CD4-positive, CD25-positive, alpha-beta regulatory T cell (primary cell): ENCODE measurements at regions not wholly inside any gene's neighbourhood (a gene's known extent, or its start where the extent isn't known, plus 50 kb on each side); places are given as distances from the start of the nearest gene placed in this dataset.
A peak's percentile ranks its signal among the peaks of the same experiment; 100 is the strongest.

Source experiments
- ATAC-seq, 2 donors: fragments of 150-1000 bp; cut with Tn5 transposase; one replicate each; pipeline ENCODE4 v1.10.0; 2021; ENCODE audit warnings: low read depth in 2 of 2, moderate number of reproducible peaks in 2 of 2, moderate library complexity in 1 of 2
- DNase-seq, 3 donors: peaks; one replicate each; pipeline versions ENCODE4 v3.0.0 to v3.0.0-alpha.2; 2012 to 2022; ENCODE audit warnings: mixed read lengths in 1 of 3
- H3K27ac ChIP-seq: one replicate; pipeline ENCODE4 v1.7.0; 2013; ENCODE audit warnings: mild to moderate bottlenecking, low read length; ENCODE audit not compliant: insufficient read depth, poor library complexity, severe bottlenecking
- H3K27me3 ChIP-seq: one replicate; pipeline ENCODE4 v1.7.0; 2013; ENCODE audit warnings: low read length; ENCODE audit not compliant: control insufficient read depth, insufficient read depth
- H3K36me3 ChIP-seq: one replicate; pipeline ENCODE4 v1.7.0; 2013; ENCODE audit warnings: mild to moderate bottlenecking, low read length, moderate library complexity; ENCODE audit not compliant: control insufficient read depth, insufficient read depth
- H3K4me1 ChIP-seq: 2 replicates; pipeline ENCODE4 v1.7.0; 2013; ENCODE audit warnings: mild to moderate bottlenecking, low read length; ENCODE audit not compliant: insufficient read depth, control insufficient read depth, poor library complexity, severe bottlenecking
- H3K4me3 ChIP-seq: one replicate; pipeline ENCODE4 v1.7.0; 2013; ENCODE audit warnings: low read depth, mild to moderate bottlenecking, low read length, moderate library complexity
- H3K9me3 ChIP-seq, 2 experiments: 1 replicate in 1 of 2; 2 replicates in 1 of 2; pipeline ENCODE4 v1.7.0; 2013; ENCODE audit warnings: low read length in 2 of 2, mild to moderate bottlenecking in 1 of 2, moderate library complexity in 1 of 2; ENCODE audit not compliant: control insufficient read depth in 2 of 2
- H3K27ac Mint-ChIP-seq, 3 donors: one replicate each; pipeline ENCODE4 v1.8.0; 2020 to 2022; ENCODE audit warnings: mild to moderate bottlenecking in 3 of 3, mixed read lengths in 3 of 3, moderate library complexity in 2 of 3
- H3K27me3 Mint-ChIP-seq: one replicate; pipeline ENCODE4 v1.8.0; 2022; ENCODE audit warnings: mild to moderate bottlenecking, mixed read lengths
- H3K36me3 Mint-ChIP-seq: one replicate; pipeline ENCODE4 v1.8.0; 2020; ENCODE audit warnings: mixed read lengths
- H3K4me1 Mint-ChIP-seq, 4 donors: one replicate each; pipeline ENCODE4 v1.8.0; 2020 to 2022; ENCODE audit warnings: mixed read lengths in 4 of 4, mild to moderate bottlenecking in 1 of 4
- H3K4me3 Mint-ChIP-seq, 4 donors: one replicate each; pipeline ENCODE4 v1.8.0; 2020 to 2022; ENCODE audit warnings: mild to moderate bottlenecking in 4 of 4, mixed read lengths in 4 of 4, moderate library complexity in 3 of 4
- H3K9me3 Mint-ChIP-seq, 7 donors: one replicate each; pipeline ENCODE4 v1.8.0; 2020 to 2022; ENCODE audit warnings: mixed read lengths in 7 of 7, mild to moderate bottlenecking in 3 of 7, moderate library complexity in 2 of 7

GRCh38 chr5:66343370-66344071 is 199.4 kb downstream of the SREK1 start:
- no peak overlapping the region for H3K27ac Mint-ChIP-seq
- ATAC-seq (no peak), DNase-seq (no peak)
- Histone ChIP-seq H3K36me3 (no peaks in the 10 kb centered on the region), H3K4me1 (no peaks in the 10 kb centered on the region), H3K4me3 (no peak overlapping the region), H3K9me3 (no peaks in the 10 kb centered on the region), H3K27me3 (no peaks in the 10 kb centered on the region), H3K27ac (no peak overlapping the region)
- no peak overlapping the region for H3K4me3 Mint-ChIP-seq
- H3K27me3 Mint-ChIP-seq: peaks cover 11% of the 10 kb centered on the region
- no peaks in the 10 kb centered on the region for H3K36me3 Mint-ChIP-seq
- H3K9me3 Mint-ChIP-seq: peaks cover 0 to 3% (median 0%) of the 10 kb centered on the region in 7 donors
- H3K4me1 Mint-ChIP-seq: no peaks in the 10 kb centered on the region

DNA sequence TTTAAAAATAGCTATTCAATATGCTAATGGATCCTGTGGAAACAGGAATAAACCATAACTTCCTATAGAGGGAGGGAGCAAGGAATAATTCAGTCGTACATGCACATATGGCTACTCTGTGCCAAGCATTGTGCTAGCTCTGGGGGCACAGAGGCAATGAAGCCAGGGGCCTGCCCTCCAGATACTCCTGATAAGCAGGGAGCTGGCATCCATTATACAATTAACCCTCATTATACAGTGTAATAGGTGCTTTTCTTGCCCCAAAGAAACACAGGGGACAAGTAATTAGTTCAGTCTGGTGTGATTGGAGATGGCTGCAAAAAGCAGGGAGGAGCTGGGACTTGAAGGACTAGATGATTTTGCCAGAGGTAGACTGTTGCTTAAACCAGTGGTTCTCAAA is 200.4 kb downstream of the SREK1 start:
- Mint-ChIP-seq H3K9me3 (peaks cover 0 to 3% (median 0%) of the 10 kb centered on the region in 7 donors), H3K27ac (no peak overlapping the region), H3K4me3 (no peak overlapping the region), H3K4me1 (no peaks in the 10 kb centered on the region), H3K36me3 (no peaks in the 10 kb centered on the region), H3K27me3 (peaks cover 11% of the 10 kb centered on the region)
- Histone ChIP-seq H3K4me3 (no peak overlapping the region), H3K36me3 (no peaks in the 10 kb centered on the region), H3K9me3 (no peaks in the 10 kb centered on the region), H3K27me3 (no peaks in the 10 kb centered on the region), H3K4me1 (no peaks in the 10 kb centered on the region), H3K27ac (no peak overlapping the region)
- ATAC-seq (no peak), DNase-seq (no peak)

DNA sequence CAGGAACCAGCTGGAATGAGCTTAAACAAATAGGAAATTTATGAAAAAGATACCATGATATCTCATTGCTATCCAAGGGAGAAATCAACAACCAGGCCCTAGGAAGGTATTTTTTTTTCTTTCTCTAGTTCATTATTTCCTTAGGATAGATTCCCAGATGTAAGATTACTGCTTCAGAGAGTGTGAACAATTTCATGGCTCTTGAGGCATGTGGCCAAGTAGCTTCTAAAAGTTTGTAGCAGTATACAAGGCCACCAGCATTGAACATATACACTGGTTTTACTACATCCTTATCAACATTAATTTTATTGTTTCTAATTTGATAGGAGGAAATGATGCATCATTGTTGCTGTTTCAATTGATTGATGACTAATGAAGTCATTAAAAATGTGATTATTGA is 201.2 kb downstream of the SREK1 start:
- H3K9me3 Mint-ChIP-seq: peaks cover 0 to 3% (median 0%) of the 10 kb centered on the region in 7 donors
- Histone ChIP-seq H3K4me3 (no peak overlapping the region), H3K27ac (no peak overlapping the region), H3K4me1 (no peaks in the 10 kb centered on the region), H3K9me3 (no peaks in the 10 kb centered on the region), H3K36me3 (no peaks in the 10 kb centered on the region), H3K27me3 (no peaks in the 10 kb centered on the region)
- DNase-seq (no peak), ATAC-seq (no peak)
- no peak overlapping the region for H3K27ac Mint-ChIP-seq
- no peaks in the 10 kb centered on the region for H3K4me1 Mint-ChIP-seq
- H3K36me3 Mint-ChIP-seq: no peaks in the 10 kb centered on the region
- peaks cover 11% of the 10 kb centered on the region for H3K27me3 Mint-ChIP-seq
- no peak overlapping the region for H3K4me3 Mint-ChIP-seq

GRCh38 chr5:66346869-66347268 is 202.8 kb downstream of the SREK1 start:
- ATAC-seq: no peak
- no peaks in the 10 kb centered on the region for H3K4me1 Mint-ChIP-seq
- DNase-seq: no peak
- H3K4me3 Mint-ChIP-seq: no peak overlapping the region
- H3K27ac Mint-ChIP-seq: no peak overlapping the region
- H3K36me3 Mint-ChIP-seq: no peaks in the 10 kb centered on the region
- H3K27me3 Mint-ChIP-seq: peaks cover 11% of the 10 kb centered on the region
- H3K36me3 ChIP-seq: no peaks in the 10 kb centered on the region
- no peaks in the 10 kb centered on the region for H3K27me3 ChIP-seq
- no peaks in the 10 kb centered on the region for H3K9me3 ChIP-seq
- no peak overlapping the region for H3K27ac ChIP-seq
- H3K9me3 Mint-ChIP-seq: peaks cover 0 to 3% (median 0%) of the 10 kb centered on the region in 7 donors
- no peaks in the 10 kb centered on the region for H3K4me1 ChIP-seq
- no peak overlapping the region for H3K4me3 ChIP-seq

GRCh38 chr5:66348387-66349125 is 204.5 kb downstream of the SREK1 start:
- H3K4me1 Mint-ChIP-seq: no peaks in the 10 kb centered on the region
- H3K27me3 Mint-ChIP-seq: peaks cover 5% of the 10 kb centered on the region
- H3K4me1 ChIP-seq: no peaks in the 10 kb centered on the region
- no peak overlapping the region for H3K27ac ChIP-seq
- no peaks in the 10 kb centered on the region for H3K9me3 ChIP-seq
- H3K9me3 Mint-ChIP-seq: peaks cover 0 to 3% (median 0%) of the 10 kb centered on the region in 7 donors
- H3K36me3 Mint-ChIP-seq: no peaks in the 10 kb centered on the region
- H3K27me3 ChIP-seq: no peaks in the 10 kb centered on the region
- H3K27ac Mint-ChIP-seq: no peak overlapping the region
- H3K4me3 ChIP-seq: no peak overlapping the region
- no peaks in the 10 kb centered on the region for H3K36me3 ChIP-seq
- no peak overlapping the region for H3K4me3 Mint-ChIP-seq
- no peak for DNase-seq
- ATAC-seq: no peak

- H3K27ac Mint-ChIP-seq: no peak overlapping the region
These were observed 207.7 kb downstream of the SREK1 start for GRCh38 chr5:66351813-66352212.

GRCh38 chr5:66353186-66353585 is 209.1 kb downstream of the SREK1 start:
- Mint-ChIP-seq H3K4me1 (no peaks in the 10 kb centered on the region), H3K4me3 (no peak overlapping the region), H3K27ac (no peak overlapping the region), H3K9me3 (peaks cover 0 to 1% (median 0%) of the 10 kb centered on the region in 7 donors), H3K27me3 (peaks cover 3% of the 10 kb centered on the region), H3K36me3 (no peaks in the 10 kb centered on the region)
- Histone ChIP-seq H3K9me3 (no peaks in the 10 kb centered on the region), H3K36me3 (no peaks in the 10 kb centered on the region), H3K4me3 (no peak overlapping the region), H3K27ac (no peak overlapping the region), H3K4me1 (no peaks in the 10 kb centered on the region), H3K27me3 (no peaks in the 10 kb centered on the region)
- DNase-seq (no peak), ATAC-seq (no peak)

More at GRCh38 chr5:66351813-66352212, 207.7 kb downstream of the SREK1 start:
- no peaks in the 10 kb centered on the region for H3K36me3 ChIP-seq
- Mint-ChIP-seq H3K27me3 (peaks cover 5% of the 10 kb centered on the region), H3K4me1 (no peaks in the 10 kb centered on the region), H3K4me3 (no peak overlapping the region), H3K36me3 (no peaks in the 10 kb centered on the region), H3K9me3 (peaks cover 0 to 1% (median 0%) of the 10 kb centered on the region in 7 donors)
- no peaks in the 10 kb centered on the region for H3K27me3 ChIP-seq
- no peaks in the 10 kb centered on the region for H3K4me1 ChIP-seq
- no peak overlapping the region for H3K27ac ChIP-seq
- H3K4me3 ChIP-seq: no peak overlapping the region
- H3K9me3 ChIP-seq: no peaks in the 10 kb centered on the region
- ATAC-seq (no peak), DNase-seq (no peak)

GRCh38 chr5:66354422-66354821 is 210.3 kb downstream of the SREK1 start:
- Mint-ChIP-seq H3K27ac (no peak overlapping the region), H3K4me1 (no peaks in the 10 kb centered on the region), H3K36me3 (no peaks in the 10 kb centered on the region), H3K27me3 (no peaks in the 10 kb centered on the region), H3K9me3 (peaks cover 0 to 1% (median 0%) of the 10 kb centered on the region in 7 donors), H3K4me3 (no peak overlapping the region)
- Histone ChIP-seq H3K4me3 (no peak overlapping the region), H3K27ac (no peak overlapping the region), H3K9me3 (no peaks in the 10 kb centered on the region), H3K4me1 (no peaks in the 10 kb centered on the region), H3K36me3 (no peaks in the 10 kb centered on the region), H3K27me3 (no peaks in the 10 kb centered on the region)
- ATAC-seq: no peak
- peak in 1 of 3 donors; percentile 13 for DNase-seq
